AG04450 (cell line): ENCODE measurements at regions not wholly inside any gene's neighbourhood (a gene's known extent, or its start where the extent isn't known, plus 50 kb on each side); places are given as distances from the start of the nearest gene placed in this dataset.

Experiments
- CTCF ChIA-PET: fragments of 300-600, 350-600 bp; formaldehyde crosslinking; extraction: SDS; loops from one replicate; lab custom pipeline; 2022; ENCODE audit warnings: antibody characterized with exemption, inconsistent platforms; lab: Charles Lee
- POLR2A ChIA-PET: fragments of 350-600 bp; formaldehyde crosslinking; extraction: SDS; loops from one replicate; lab custom pipeline; 2021; ENCODE audit warnings: antibody characterized with exemption, inconsistent platforms; lab: Yijun Ruan, JAX
- DNase-seq: peaks from one replicate; pipeline ENCODE4 v3.0.0-alpha.2; 2011; ENCODE audit warnings: low read depth, low spot score
- H3K27ac ChIP-seq: one replicate; pipeline ENCODE4 v1.5.1; 2012; ENCODE audit warnings: low read depth, low read length, control low read depth
- H3K27me3 ChIP-seq: one replicate; pipeline ENCODE4 v1.6.0; 2012; ENCODE audit warnings: low read length; ENCODE audit not compliant: control insufficient read depth, insufficient read depth
- H3K4me3 ChIP-seq: 2 replicates; pipeline ENCODE4 v1.5.1; 2011; ENCODE audit warnings: mild to moderate bottlenecking, low read depth, low read length, control low read depth
- H3K9me3 ChIP-seq: 2 replicates; pipeline ENCODE4 v1.5.1; 2012; ENCODE audit warnings: low read length; ENCODE audit not compliant: control insufficient read depth, insufficient read depth
- CTCF ChIP-seq: IDR thresholded peaks from 2 replicates; pipeline ENCODE4 v1.5.1; 2011; ENCODE audit warnings: low read depth, low read length, control low read depth, inconsistent platforms

- no peak for TF ChIP-seq CTCF
- H3K9me3 ChIP-seq, result no peaks in the 10 kb centered on the region
- DNase-seq, result no peak
- POLR2A ChIA-PET, result no interaction called here
- CTCF ChIA-PET, result no interaction called here
- no peaks in the 10 kb centered on the region for H3K27me3 ChIP-seq
- H3K4me3 ChIP-seq, result no peak overlapping the region
- H3K27ac ChIP-seq, result no peak overlapping the region
These were observed 268.6 kb downstream of the JRKL start for GRCh38 chr11:96658436-96658835.

- CTCF ChIA-PET, result no interaction called here
- TF ChIP-seq CTCF, result no peak
- Histone ChIP-seq H3K9me3 (no peaks in the 10 kb centered on the region), H3K27me3 (no peaks in the 10 kb centered on the region), H3K27ac (no peak overlapping the region), H3K4me3 (no peak overlapping the region)
- POLR2A ChIA-PET, result no interaction called here
- no peak for DNase-seq
These were observed 274.3 kb downstream of the JRKL start for GRCh38 chr11:96664110-96664509.

GRCh38 chr11:96680211-96681018 is 290.6 kb downstream of the JRKL start:
- Histone ChIP-seq H3K9me3 (no peaks in the 10 kb centered on the region), H3K27me3 (no peaks in the 10 kb centered on the region), H3K27ac (no peak overlapping the region), H3K4me3 (no peak overlapping the region)
- POLR2A ChIA-PET, result no interaction called here
- TF ChIP-seq CTCF, result no peak
- CTCF ChIA-PET, result interaction anchor here (0.6 kb wide), 1 partner anchor 217 kb away, joined by 3 read pairs; no protein-coding TSS in a partner anchor
- DNase-seq, result no peak

GRCh38 chr11:96681019-96681716 is 291.4 kb downstream of the JRKL start:
- POLR2A ChIA-PET, result no interaction called here
- H3K9me3 ChIP-seq, result no peaks in the 10 kb centered on the region
- CTCF ChIA-PET, result interaction anchor here (0.6 kb wide), 1 partner anchor 218 kb away, joined by 3 read pairs; no protein-coding TSS in a partner anchor
- DNase-seq, result no peak
- no peak overlapping the region for H3K4me3 ChIP-seq
- H3K27ac ChIP-seq, result no peak overlapping the region
- TF ChIP-seq CTCF, result no peak
- H3K27me3 ChIP-seq, result no peaks in the 10 kb centered on the region

- CTCF ChIA-PET, result no interaction called here
- no peak overlapping the region for H3K27ac ChIP-seq
- H3K27me3 ChIP-seq, result no peaks in the 10 kb centered on the region
- no peaks in the 10 kb centered on the region for H3K9me3 ChIP-seq
- no peak for TF ChIP-seq CTCF
- no peak for DNase-seq
- no peak overlapping the region for H3K4me3 ChIP-seq
- POLR2A ChIA-PET, result no interaction called here
These were observed 304.5 kb downstream of the JRKL start for GRCh38 chr11:96694338-96694737.
